Breast epithelium (tissue), 4 donors: ENCODE measurements at regions not wholly inside any gene's neighbourhood (a gene's known extent, or its start where the extent isn't known, plus 50 kb on each side); places are given as distances from the start of the nearest gene placed in this dataset.

Experiments
- DNase-seq, 2 donors: peaks; one replicate each; pipeline ENCODE4 v3.0.0-alpha.2; 2019; ENCODE audit warnings: low spot score in 2 of 2
- H3K27ac ChIP-seq, 2 donors: fragments of 200-600 bp; sonication (generic) in 1 of 2; one replicate each; pipeline ENCODE4 v1.5.1; 2016 to 2019; ENCODE audit warnings: mild to moderate bottlenecking in 1 of 2
- H3K27me3 ChIP-seq, 2 donors: fragments of 200-600 bp; sonication (generic) in 1 of 2; one replicate each; pipeline versions ENCODE4 v1.5.1 to v1.6.0; 2017 to 2019; ENCODE audit warnings: control low read depth in 1 of 2, mild to moderate bottlenecking in 1 of 2
- H3K36me3 ChIP-seq: fragments of 200-600 bp; one replicate; pipeline ENCODE4 v1.5.1; 2019
- H3K4me1 ChIP-seq, 2 donors: fragments of 200-600 bp; sonication (generic); one replicate each; pipeline ENCODE4 v1.5.1; 2016 to 2019; ENCODE audit warnings: control low read depth in 1 of 2
- H3K4me3 ChIP-seq, 3 donors: fragments of 200-600 bp; sonication (generic); 1 replicate in 2 of 3; 2 replicates in 1 of 3; pipeline ENCODE4 v1.5.1; 2016 to 2019; ENCODE audit warnings: mild to moderate bottlenecking in 3 of 3, moderate library complexity in 2 of 3
- H3K9me3 ChIP-seq, 2 donors: fragments of 200-600 bp; sonication (generic) in 1 of 2; one replicate each; pipeline ENCODE4 v1.5.1; 2016 to 2019; ENCODE audit warnings: control low read depth in 1 of 2
- CTCF ChIP-seq, 3 donors: fragments of 450-650 bp; IDR thresholded peaks; one replicate each; pipeline ENCODE4 v1.5.1; 2016 to 2017; ENCODE audit warnings: antibody characterized with exemption in 3 of 3, mild to moderate bottlenecking in 3 of 3, moderate library complexity in 3 of 3
- POLR2A ChIP-seq: fragments of 450-650 bp; IDR thresholded peaks from one replicate; pipeline ENCODE4 v1.6.1; 2016; ENCODE audit warnings: antibody characterized with exemption, mild to moderate bottlenecking, moderate library complexity
- POLR2AphosphoS5 ChIP-seq, 3 donors: sonication (generic); formaldehyde crosslinking; IDR thresholded peaks; one replicate each; pipeline ENCODE4 v1.6.1; 2017; ENCODE audit warnings: antibody characterized with exemption in 3 of 3
- intact Hi-C: fragments of 100-400 bp; cut with DNase I; formaldehyde crosslinking; loops from one replicate; pipeline ENCODE4 v1.15.1; 2023; ENCODE audit warnings: low total_unique reads

- intact Hi-C loops = no loop called here
- TF ChIP-seq POLR2AphosphoS5 (IDR thresholded peaks at IDR 0.05) = no peak
- no peak for TF ChIP-seq CTCF (IDR thresholded peaks at IDR 0.05)
- TF ChIP-seq POLR2A = no peak
These were observed 169.6 kb downstream of the CRYBB2 start for GRCh38 chr22:25388866-25389540.

GRCh38 chr22:25389541-25389919 is 170.1 kb downstream of the CRYBB2 start:
- no peak overlapping the region for H3K27ac ChIP-seq
- no peaks in the 10 kb centered on the region for H3K9me3 ChIP-seq
- no peak for TF ChIP-seq POLR2A
- TF ChIP-seq POLR2AphosphoS5 (IDR thresholded peaks at IDR 0.05) = no peak
- no peak for TF ChIP-seq CTCF (IDR thresholded peaks at IDR 0.05)
- no peak for DNase-seq
- H3K36me3 ChIP-seq = no peaks in the 10 kb centered on the region
- H3K27me3 ChIP-seq = no peaks in the 10 kb centered on the region
- no peaks in the 10 kb centered on the region for H3K4me1 ChIP-seq
- intact Hi-C loops = no loop called here
- H3K4me3 ChIP-seq = no peak overlapping the region

More at GRCh38 chr22:25388866-25389540, 169.6 kb downstream of the CRYBB2 start:
- DNase-seq = no peak
- no peak overlapping the region for H3K27ac ChIP-seq
- H3K4me1 ChIP-seq = no peaks in the 10 kb centered on the region
- no peaks in the 10 kb centered on the region for H3K9me3 ChIP-seq
- H3K27me3 ChIP-seq = no peaks in the 10 kb centered on the region
- H3K36me3 ChIP-seq = no peaks in the 10 kb centered on the region
- H3K4me3 ChIP-seq = no peak overlapping the region

- TF ChIP-seq CTCF (IDR thresholded peaks at IDR 0.05) = no peak
- TF ChIP-seq POLR2AphosphoS5 (IDR thresholded peaks at IDR 0.05) = no peak
- TF ChIP-seq POLR2A = no peak
These were observed 171.1 kb downstream of the CRYBB2 start for GRCh38 chr22:25390297-25391240.

GRCh38 chr22:25392584-25392983 is 171.9 kb upstream of the GRK3 start:
- Histone ChIP-seq H3K4me3 (no peak overlapping the region), H3K36me3 (no peaks in the 10 kb centered on the region), H3K27ac (no peak overlapping the region), H3K4me1 (no peaks in the 10 kb centered on the region), H3K27me3 (no peaks in the 10 kb centered on the region), H3K9me3 (no peaks in the 10 kb centered on the region)
- intact Hi-C loops = no loop called here
- no peak for TF ChIP-seq POLR2AphosphoS5 (IDR thresholded peaks at IDR 0.05)
- TF ChIP-seq POLR2A = no peak
- no peak for TF ChIP-seq CTCF (IDR thresholded peaks at IDR 0.05)
- DNase-seq = no peak

More at GRCh38 chr22:25390297-25391240, 171.1 kb downstream of the CRYBB2 start:
- H3K27ac ChIP-seq = no peak overlapping the region
- H3K4me1 ChIP-seq = no peaks in the 10 kb centered on the region
- no peaks in the 10 kb centered on the region for H3K27me3 ChIP-seq
- no peak for DNase-seq
- no peaks in the 10 kb centered on the region for H3K36me3 ChIP-seq
- H3K9me3 ChIP-seq = no peaks in the 10 kb centered on the region
- intact Hi-C loops = no loop called here
- no peak overlapping the region for H3K4me3 ChIP-seq
